ENCODE measurements at regions not wholly inside any gene's neighbourhood (a gene's known extent, or its start where the extent isn't known, plus 50 kb on each side); places are given as distances from the start of the nearest gene placed in this dataset.

- TF ChIP-seq CTCF (optimal IDR thresholded peaks at IDR 0.05 in 1 of 3, IDR thresholded peaks at IDR 0.05 in 1 of 3, conservative IDR thresholded peaks at IDR 0.05 in 1 of 3; ENCODE audit: extremely low read depth in 1 of 3, insufficient read depth in 2 of 3, low read length in 3 of 3): no peak
- TF ChIP-seq EZH2 (IDR thresholded peaks at IDR 0.05; ENCODE audit: low read length): no peak
Observed at GRCh38 chr5:158538506-158539074, 561.1 kb downstream of the EBF1 start.

Data from keratinocyte (primary cell).